GM23248 (cell line): ENCODE measurements at regions not wholly inside any gene's neighbourhood (a gene's known extent, or its start where the extent isn't known, plus 50 kb on each side); places are given as distances from the start of the nearest gene placed in this dataset.

Experiments
- DNase-seq: peaks from one replicate; pipeline ENCODE4 v3.0.0-alpha.2; 2015
- H2AFZ ChIP-seq: fragments of 200-600 bp; sonication (generic); 2 replicates; pipeline ENCODE4 v1.6.1; 2016; ENCODE audit warnings: antibody characterized with exemption
- H3F3A ChIP-seq: fragments of 200-600 bp; sonication (generic); 2 replicates; pipeline ENCODE4 v1.6.1; 2016; ENCODE audit warnings: mild to moderate bottlenecking, antibody characterized with exemption, mixed run types; ENCODE audit not compliant: insufficient read depth
- H3K27ac ChIP-seq: fragments of 200-600 bp; sonication (generic); 2 replicates; pipeline ENCODE4 v1.5.1; 2016; ENCODE audit warnings: mild to moderate bottlenecking
- H3K27me3 ChIP-seq: fragments of 200-600 bp; sonication (generic); replicated peaks from 2 replicates; pipeline ENCODE4 v1.6.1; 2016; ENCODE audit warnings: mild to moderate bottlenecking; ENCODE audit not compliant: insufficient read depth
- H3K36me3 ChIP-seq: fragments of 200-600 bp; sonication (generic); 2 replicates; pipeline ENCODE4 v1.6.1; 2016; ENCODE audit warnings: low read depth, mild to moderate bottlenecking
- H3K4me1 ChIP-seq: fragments of 200-600 bp; sonication (generic); 2 replicates; pipeline ENCODE4 v1.6.1; 2016; ENCODE audit warnings: mild to moderate bottlenecking; ENCODE audit not compliant: insufficient read depth
- H3K4me2 ChIP-seq: fragments of 200-600 bp; sonication (generic); one replicate; pipeline ENCODE4 v1.6.1; 2016; ENCODE audit warnings: mild to moderate bottlenecking; ENCODE audit not compliant: unreplicated experiment
- H3K4me3 ChIP-seq: fragments of 200-600 bp; sonication (generic); 2 replicates; pipeline ENCODE4 v1.5.1; 2016; ENCODE audit warnings: mild to moderate bottlenecking
- H3K79me2 ChIP-seq: fragments of 200-600 bp; sonication (generic); 2 replicates; pipeline ENCODE4 v1.6.1; 2016; ENCODE audit warnings: mild to moderate bottlenecking; ENCODE audit not compliant: insufficient read depth
- H3K9ac ChIP-seq: fragments of 200-600 bp; sonication (generic); 2 replicates; pipeline ENCODE4 v1.6.1; 2016; ENCODE audit warnings: mild to moderate bottlenecking
- H3K9me2 ChIP-seq: fragments of 200-600 bp; sonication (generic); 2 replicates; pipeline ENCODE4 v1.6.1; 2016; ENCODE audit warnings: mixed run types, mild to moderate bottlenecking, moderate library complexity; ENCODE audit not compliant: insufficient read depth
- H3K9me3 ChIP-seq: fragments of 200-600 bp; sonication (generic); one replicate; pipeline ENCODE4 v1.6.1; 2017; ENCODE audit warnings: low read depth
- H4K20me1 ChIP-seq: fragments of 200-600 bp; sonication (generic); 2 replicates; pipeline ENCODE4 v1.6.0; 2016; ENCODE audit not compliant: insufficient read depth
- EZH2 ChIP-seq: fragments of 200-600 bp; sonication (generic); IDR thresholded peaks from 2 replicates; pipeline ENCODE4 v1.6.1; 2018; ENCODE audit warnings: antibody characterized with exemption, mild to moderate bottlenecking; ENCODE audit not compliant: insufficient read depth, poor library complexity, severe bottlenecking
- EZH2phosphoT487 ChIP-seq: fragments of 200-600 bp; sonication (generic); IDR thresholded peaks from 2 replicates; pipeline ENCODE4 v1.6.1; 2018; ENCODE audit warnings: antibody characterized with exemption, moderate library complexity, mild to moderate bottlenecking, low read depth; ENCODE audit not compliant: insufficient read depth
- WGBS, 2 experiments: methylation state at CpG; one replicate each; pipeline ENCODE4 v1.1.6; 2015 to 2017; ENCODE audit warnings: low lambda C conversion rate in 2 of 2, low coverage in 1 of 2; ENCODE audit errors: missing lambda C conversion rate in 2 of 2; 5-methylcytosine and 5-hydroxymethylcytosine counted together
- in situ Hi-C: fragments of 300-500 bp; cut with MboI; formaldehyde crosslinking; loops from 2 replicates; pipeline ENCODE4 v1.15.0; 2020

- Histone ChIP-seq H3F3A (no peaks in the 10 kb centered on the region), H2AFZ (no peak overlapping the region), H3K27ac (no peak overlapping the region), H3K27me3 (no peaks in the 10 kb centered on the region), H3K9me3 (no peaks in the 10 kb centered on the region), H3K79me2 (no peaks in the 10 kb centered on the region), H3K36me3 (no peaks in the 10 kb centered on the region), H3K9me2 (no peaks in the 10 kb centered on the region), H3K9ac (no peak overlapping the region), H3K4me3 (no peak overlapping the region), H3K4me2 (no peak overlapping the region), H4K20me1 (no peaks in the 10 kb centered on the region), H3K4me1 (no peaks in the 10 kb centered on the region)
- in situ Hi-C loops = no loop called here
- WGBS, 2 experiments = 9 to 14% methylated on average over 4 of the region's 4 CpGs
- TF ChIP-seq EZH2phosphoT487 = no peak
- DNase-seq = no peak
Measured at GRCh38 chr10:85105614-85106255, 777.3 kb downstream of the CCSER2 start.

- Histone ChIP-seq H3K4me1 (no peaks in the 10 kb centered on the region), H3K79me2 (no peaks in the 10 kb centered on the region), H3K27ac (no peak overlapping the region), H3K36me3 (no peaks in the 10 kb centered on the region), H3K4me3 (no peak overlapping the region), H3F3A (no peaks in the 10 kb centered on the region), H2AFZ (no peak overlapping the region), H3K9me2 (no peaks in the 10 kb centered on the region), H3K9me3 (no peaks in the 10 kb centered on the region), H3K9ac (no peak overlapping the region), H3K4me2 (no peak overlapping the region), H3K27me3 (no peaks in the 10 kb centered on the region), H4K20me1 (no peaks in the 10 kb centered on the region)
- in situ Hi-C loops = no loop called here
- no peak for DNase-seq
- no peak for TF ChIP-seq EZH2
- TF ChIP-seq EZH2phosphoT487 = no peak
- 5 to 7% methylated on average over 1 of the region's 1 CpG for WGBS, 2 experiments
Measured at GRCh38 chr10:85111271-85111670, 782.9 kb downstream of the CCSER2 start.

DNA sequence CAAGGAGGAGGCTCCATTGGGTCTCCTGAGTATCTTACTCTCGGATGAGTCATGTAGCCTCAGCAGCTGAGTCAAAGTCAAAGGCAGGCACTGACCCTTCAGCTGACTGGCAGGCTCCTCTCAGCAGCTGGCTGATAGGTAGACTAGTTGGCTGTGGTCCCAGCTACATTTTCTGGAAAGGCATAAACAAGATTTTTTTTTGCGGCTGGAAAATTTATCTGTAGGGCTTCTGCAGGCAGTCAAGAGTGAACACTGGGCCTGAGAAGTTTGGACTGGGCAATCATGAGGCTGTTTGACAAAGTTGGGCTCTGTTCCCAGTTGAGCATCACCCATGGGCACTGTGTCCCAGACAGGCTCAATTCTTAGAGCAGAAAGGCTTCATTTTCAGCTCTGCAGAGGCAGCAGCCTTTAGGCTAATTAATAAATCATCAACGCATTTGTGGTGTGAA lies 796.2 kb downstream of the CCSER2 start:
- Histone ChIP-seq H3K4me2 (no peak overlapping the region), H3F3A (no peaks in the 10 kb centered on the region), H3K27ac (no peak overlapping the region), H3K4me3 (no peak overlapping the region), H3K9me3 (no peaks in the 10 kb centered on the region), H3K36me3 (no peaks in the 10 kb centered on the region), H3K27me3 (no peaks in the 10 kb centered on the region), H4K20me1 (no peaks in the 10 kb centered on the region), H3K9ac (no peak overlapping the region), H3K4me1 (no peaks in the 10 kb centered on the region), H3K79me2 (no peaks in the 10 kb centered on the region), H2AFZ (no peak overlapping the region), H3K9me2 (no peaks in the 10 kb centered on the region)
- WGBS, 2 experiments = 26 to 29% methylated on average over 3 of the region's 3 CpGs
- in situ Hi-C loops = no loop called here
- no peak for DNase-seq
- TF ChIP-seq EZH2 (no peak), EZH2phosphoT487 (no peak)

GRCh38 chr10:85137253-85137652 lies 808.9 kb downstream of the CCSER2 start:
- Histone ChIP-seq H3K4me1 (no peaks in the 10 kb centered on the region), H4K20me1 (no peaks in the 10 kb centered on the region), H3K27me3 (no peaks in the 10 kb centered on the region), H2AFZ (no peak overlapping the region), H3K4me2 (no peak overlapping the region), H3K9me2 (no peaks in the 10 kb centered on the region), H3K9me3 (no peaks in the 10 kb centered on the region), H3K4me3 (no peak overlapping the region), H3K9ac (no peak overlapping the region), H3F3A (no peaks in the 10 kb centered on the region), H3K27ac (no peak overlapping the region), H3K36me3 (no peaks in the 10 kb centered on the region), H3K79me2 (no peaks in the 10 kb centered on the region)
- in situ Hi-C loops = no loop called here
- TF ChIP-seq EZH2 (no peak), EZH2phosphoT487 (no peak)
- no peak for DNase-seq
- WGBS, 2 experiments = 11 to 12% methylated on average over 5 of the region's 5 CpGs

DNA sequence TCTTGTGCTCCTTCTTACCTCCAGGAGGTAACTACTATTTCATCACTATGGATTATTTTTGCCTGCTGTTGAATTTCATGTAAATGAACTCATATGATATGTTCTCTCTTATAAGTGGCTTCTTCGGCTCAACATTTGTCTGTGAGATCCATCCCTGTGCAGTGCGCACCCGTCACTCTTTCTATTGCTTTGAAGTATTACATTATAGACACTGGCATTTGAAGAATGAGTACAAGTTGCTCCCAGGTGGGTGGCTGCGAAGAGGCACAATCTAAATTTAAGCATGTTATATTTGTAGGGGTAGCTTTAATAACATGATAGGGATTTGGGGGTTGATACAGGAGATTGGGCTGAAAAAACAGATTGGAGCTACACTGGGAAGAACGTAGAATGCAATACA lies 809.7 kb downstream of the CCSER2 start:
- Histone ChIP-seq H3K27ac (no peak overlapping the region), H3K4me1 (no peaks in the 10 kb centered on the region), H4K20me1 (no peaks in the 10 kb centered on the region), H3K9me3 (no peaks in the 10 kb centered on the region), H3K79me2 (no peaks in the 10 kb centered on the region), H2AFZ (no peak overlapping the region), H3K4me3 (no peak overlapping the region), H3K9ac (no peak overlapping the region), H3K9me2 (no peaks in the 10 kb centered on the region), H3K27me3 (no peaks in the 10 kb centered on the region), H3K36me3 (no peaks in the 10 kb centered on the region), H3K4me2 (no peak overlapping the region), H3F3A (no peaks in the 10 kb centered on the region)
- 25 to 27% methylated on average over 5 of the region's 5 CpGs for WGBS, 2 experiments
- no peak for DNase-seq
- in situ Hi-C loops = no loop called here
- TF ChIP-seq EZH2phosphoT487 = no peak
- no peak for TF ChIP-seq EZH2
